ENCODE measurements at regions not wholly inside any gene's neighbourhood (a gene's known extent, or its start where the extent isn't known, plus 50 kb on each side); places are given as distances from the start of the nearest gene placed in this dataset.

GRCh38 chr4:116531026-116531425 is 554.4 kb downstream of the TRAM1L1 start:
- TF ChIP-seq CTCF (IDR thresholded peaks at IDR 0.05) (no peak), POLR2A (IDR thresholded peaks at IDR 0.05) (no peak)

All from heart left ventricle (tissue), 13 donors.